Mucosa of rectum (tissue), 2 donors: ENCODE measurements at regions not wholly inside any gene's neighbourhood (a gene's known extent, or its start where the extent isn't known, plus 50 kb on each side); places are given as distances from the start of the nearest gene placed in this dataset.

Source experiments
- H3K27ac ChIP-seq, 2 donors: one replicate each; pipeline ENCODE4 v1.7.0; 2013; ENCODE audit warnings: inconsistent platforms in 2 of 2, low read depth in 2 of 2, low read length in 2 of 2
- H3K27me3 ChIP-seq, 2 donors: one replicate each; pipeline ENCODE4 v1.7.0; 2013; ENCODE audit warnings: low read length in 2 of 2; ENCODE audit not compliant: control insufficient read depth in 2 of 2, insufficient read depth in 2 of 2
- H3K36me3 ChIP-seq, 2 donors: one replicate each; pipeline ENCODE4 v1.7.0; 2013; ENCODE audit warnings: low read length in 2 of 2; ENCODE audit not compliant: control insufficient read depth in 2 of 2, insufficient read depth in 2 of 2
- H3K4me1 ChIP-seq, 2 donors: one replicate each; pipeline ENCODE4 v1.7.0; 2013; ENCODE audit warnings: low read length in 2 of 2, mild to moderate bottlenecking in 1 of 2; ENCODE audit not compliant: control insufficient read depth in 2 of 2, insufficient read depth in 2 of 2
- H3K4me3 ChIP-seq, 2 donors: one replicate each; pipeline ENCODE4 v1.7.0; 2013; ENCODE audit warnings: low read length in 2 of 2
- H3K9ac ChIP-seq, 2 donors: one replicate each; pipeline ENCODE4 v1.7.0; 2013; ENCODE audit warnings: low read length in 2 of 2, low read depth in 1 of 2, mild to moderate bottlenecking in 1 of 2
- H3K9me3 ChIP-seq, 2 donors: one replicate each; pipeline ENCODE4 v1.7.0; 2013; ENCODE audit warnings: low read length in 2 of 2; ENCODE audit not compliant: control insufficient read depth in 2 of 2
- donor health status: healthy.
- donor health status: Normal muscosa, but diverticular disease.

GRCh38 chr12:59134750-59135149 is 214.4 kb upstream of the LRIG3 start:
- no peaks in the 10 kb centered on the region for H3K4me1 ChIP-seq
- H3K9ac ChIP-seq = no peak overlapping the region
- no peak overlapping the region for H3K4me3 ChIP-seq

GRCh38 chr12:59131462-59131861 is 211.2 kb upstream of the LRIG3 start:
- Histone ChIP-seq H3K4me3 (no peak overlapping the region), H3K36me3 (no peaks in the 10 kb centered on the region), H3K9me3 (no peaks in the 10 kb centered on the region), H3K4me1 (no peaks in the 10 kb centered on the region), H3K27me3 (no peaks in the 10 kb centered on the region), H3K9ac (no peak overlapping the region), H3K27ac (no peak overlapping the region)

More at GRCh38 chr12:59134750-59135149, 214.4 kb upstream of the LRIG3 start:
- H3K27me3 ChIP-seq = no peaks in the 10 kb centered on the region
- no peaks in the 10 kb centered on the region for H3K9me3 ChIP-seq
- H3K27ac ChIP-seq = no peak overlapping the region
- H3K36me3 ChIP-seq = no peaks in the 10 kb centered on the region

GRCh38 chr12:59122784-59123183 is 202.5 kb upstream of the LRIG3 start:
- no peak overlapping the region for H3K9ac ChIP-seq
- no peaks in the 10 kb centered on the region for H3K27me3 ChIP-seq
- no peaks in the 10 kb centered on the region for H3K36me3 ChIP-seq
- H3K4me1 ChIP-seq = no peaks in the 10 kb centered on the region
- no peaks in the 10 kb centered on the region for H3K9me3 ChIP-seq
- H3K27ac ChIP-seq = no peak overlapping the region
- H3K4me3 ChIP-seq = no peak overlapping the region

GRCh38 chr12:59121451-59121850 is 201.1 kb upstream of the LRIG3 start:
- H3K27ac ChIP-seq = no peak overlapping the region
- H3K27me3 ChIP-seq = no peaks in the 10 kb centered on the region
- H3K36me3 ChIP-seq = no peaks in the 10 kb centered on the region
- no peak overlapping the region for H3K4me3 ChIP-seq
- no peak overlapping the region for H3K9ac ChIP-seq
- H3K9me3 ChIP-seq = no peaks in the 10 kb centered on the region
- H3K4me1 ChIP-seq = no peaks in the 10 kb centered on the region

- H3K27ac ChIP-seq = no peak overlapping the region
- no peak overlapping the region for H3K4me3 ChIP-seq
- H3K9me3 ChIP-seq = no peaks in the 10 kb centered on the region
- H3K27me3 ChIP-seq = no peaks in the 10 kb centered on the region
- no peaks in the 10 kb centered on the region for H3K36me3 ChIP-seq
- no peak overlapping the region for H3K9ac ChIP-seq
- no peaks in the 10 kb centered on the region for H3K4me1 ChIP-seq
These were observed 199.4 kb upstream of the LRIG3 start for GRCh38 chr12:59119676-59120075.

- no peak overlapping the region for H3K4me3 ChIP-seq
- H3K4me1 ChIP-seq = no peaks in the 10 kb centered on the region
- H3K9me3 ChIP-seq = no peaks in the 10 kb centered on the region
- H3K36me3 ChIP-seq = no peaks in the 10 kb centered on the region
- H3K9ac ChIP-seq = no peak overlapping the region
- no peaks in the 10 kb centered on the region for H3K27me3 ChIP-seq
- no peak overlapping the region for H3K27ac ChIP-seq
These were observed 198.1 kb upstream of the LRIG3 start for GRCh38 chr12:59118356-59118755.

GRCh38 chr12:59115995-59116394 is 195.7 kb upstream of the LRIG3 start:
- Histone ChIP-seq H3K27ac (no peak overlapping the region), H3K9ac (no peak overlapping the region), H3K4me3 (no peak overlapping the region), H3K4me1 (no peaks in the 10 kb centered on the region), H3K27me3 (no peaks in the 10 kb centered on the region), H3K36me3 (no peaks in the 10 kb centered on the region), H3K9me3 (no peaks in the 10 kb centered on the region)

- no peaks in the 10 kb centered on the region for H3K36me3 ChIP-seq
- no peak overlapping the region for H3K4me3 ChIP-seq
- H3K4me1 ChIP-seq = no peaks in the 10 kb centered on the region
- H3K27me3 ChIP-seq = no peaks in the 10 kb centered on the region
- H3K27ac ChIP-seq = no peak overlapping the region
- no peak overlapping the region for H3K9ac ChIP-seq
- no peaks in the 10 kb centered on the region for H3K9me3 ChIP-seq
These were observed 195.2 kb upstream of the LRIG3 start for GRCh38 chr12:59115526-59115925.

GRCh38 chr12:59113831-59114615 is 193.7 kb upstream of the LRIG3 start:
- Histone ChIP-seq H3K4me1 (no peaks in the 10 kb centered on the region), H3K27me3 (no peaks in the 10 kb centered on the region), H3K27ac (no peak overlapping the region), H3K9me3 (no peaks in the 10 kb centered on the region), H3K36me3 (no peaks in the 10 kb centered on the region), H3K4me3 (no peak overlapping the region), H3K9ac (no peak overlapping the region)

- Histone ChIP-seq H3K4me1 (no peaks in the 10 kb centered on the region), H3K9ac (no peak overlapping the region), H3K27ac (no peak overlapping the region), H3K36me3 (no peaks in the 10 kb centered on the region), H3K9me3 (no peaks in the 10 kb centered on the region), H3K4me3 (no peak overlapping the region), H3K27me3 (no peaks in the 10 kb centered on the region)
These were observed 191.5 kb upstream of the LRIG3 start for GRCh38 chr12:59111851-59112250.
